ENCODE measurements at regions not wholly inside any gene's neighbourhood (a gene's known extent, or its start where the extent isn't known, plus 50 kb on each side); places are given as distances from the start of the nearest gene placed in this dataset.

GRCh38 chr5:135776457-135776856 lies 58.0 kb upstream of the SLC25A48 start:
- TF ChIP-seq NFRKB (IDR thresholded peaks at IDR 0.05) (no peak), SUZ12 (IDR thresholded peaks at IDR 0.05) (no peak), FOXA1 (IDR thresholded peaks at IDR 0.05) (no peak), ELF4 (IDR thresholded peaks at IDR 0.05) (no peak), ARNT (IDR thresholded peaks at IDR 0.05) (no peak), FOXM1 (IDR thresholded peaks at IDR 0.05; ENCODE audit: borderline replicate concordance) (no peak), L3MBTL2 (conservative IDR thresholded peaks at IDR 0.05) (no peak), FOXK2 (IDR thresholded peaks at IDR 0.05) (no peak), HDGF (IDR thresholded peaks at IDR 0.05; ENCODE audit: borderline replicate concordance) (no peak), BHLHE40 (IDR thresholded peaks at IDR 0.05; ENCODE audit: borderline replicate concordance) (no peak), TARDBP (IDR thresholded peaks at IDR 0.05) (no peak), ZNF384 (IDR thresholded peaks at IDR 0.05) (no peak), LEF1 (IDR thresholded peaks at IDR 0.05; ENCODE audit: borderline replicate concordance) (no peak), SP1 (IDR thresholded peaks at IDR 0.05) (no peak), CTBP1 (IDR thresholded peaks at IDR 0.05; ENCODE audit: borderline replicate concordance) (no peak)
- no peak for DNase-seq (ENCODE audit: extremely low spot score)
- ChIA-PET CTCF (no interaction called here), POLR2A (no interaction called here)

- DNase-seq (ENCODE audit: extremely low spot score) = no peak
- TF ChIP-seq SP1 (IDR thresholded peaks at IDR 0.05) = no peak
- no peak for TF ChIP-seq HDGF (IDR thresholded peaks at IDR 0.05; ENCODE audit: borderline replicate concordance)
- TF ChIP-seq ZNF384 (IDR thresholded peaks at IDR 0.05) = no peak
- no peak for TF ChIP-seq SUZ12 (IDR thresholded peaks at IDR 0.05)
- TF ChIP-seq ELF4 (IDR thresholded peaks at IDR 0.05) = no peak
- TF ChIP-seq CTBP1 (IDR thresholded peaks at IDR 0.05; ENCODE audit: borderline replicate concordance) = no peak
- no peak for TF ChIP-seq L3MBTL2 (conservative IDR thresholded peaks at IDR 0.05)
- TF ChIP-seq FOXA1 (IDR thresholded peaks at IDR 0.05) = no peak
- TF ChIP-seq NFRKB (IDR thresholded peaks at IDR 0.05) = no peak
- TF ChIP-seq PKNOX1 (IDR thresholded peaks at IDR 0.05) = no peak
- no peak for TF ChIP-seq TARDBP (IDR thresholded peaks at IDR 0.05)
- POLR2A ChIA-PET = no interaction called here
- CTCF ChIA-PET = no interaction called here
Observed at GRCh38 chr5:135761746-135762145, 72.7 kb upstream of the SLC25A48 start.

GRCh38 chr5:135759149-135759784 lies 75.2 kb upstream of the SLC25A48 start:
- CTCF ChIA-PET = no interaction called here

GRCh38 chr5:135753990-135754389 lies 80.5 kb upstream of the SLC25A48 start:
- DNase-seq (ENCODE audit: extremely low spot score) = no peak
- TF ChIP-seq FOXK2 (IDR thresholded peaks at IDR 0.05) (no peak), FOXA1 (IDR thresholded peaks at IDR 0.05) (no peak), LEF1 (IDR thresholded peaks at IDR 0.05; ENCODE audit: borderline replicate concordance) (no peak), TARDBP (IDR thresholded peaks at IDR 0.05) (no peak), ZNF384 (IDR thresholded peaks at IDR 0.05) (no peak), ARNT (IDR thresholded peaks at IDR 0.05) (no peak)
- CTCF ChIA-PET = no interaction called here
- POLR2A ChIA-PET = no interaction called here

More at GRCh38 chr5:135759149-135759784, 75.2 kb upstream of the SLC25A48 start:
- TF ChIP-seq L3MBTL2 (conservative IDR thresholded peaks at IDR 0.05) (no peak), FOXA1 (IDR thresholded peaks at IDR 0.05) (no peak), ELF4 (IDR thresholded peaks at IDR 0.05) (no peak)
- POLR2A ChIA-PET = no interaction called here
- no peak for DNase-seq (ENCODE audit: extremely low spot score)

- DNase-seq (ENCODE audit: extremely low spot score) = peak; percentile 18
- ChIA-PET POLR2A (no interaction called here), CTCF (no interaction called here)
- TF ChIP-seq CTBP1 (IDR thresholded peaks at IDR 0.05; ENCODE audit: borderline replicate concordance) (no peak), SP1 (IDR thresholded peaks at IDR 0.05) (no peak)
Observed at GRCh38 chr5:135750506-135750905, 84.0 kb upstream of the SLC25A48 start.

- ChIA-PET CTCF (no interaction called here), POLR2A (no interaction called here)
- DNase-seq (ENCODE audit: extremely low spot score) = no peak
- no peak for TF ChIP-seq CTBP1 (IDR thresholded peaks at IDR 0.05; ENCODE audit: borderline replicate concordance)
- no peak for TF ChIP-seq L3MBTL2 (conservative IDR thresholded peaks at IDR 0.05)
- no peak for TF ChIP-seq HDGF (IDR thresholded peaks at IDR 0.05; ENCODE audit: borderline replicate concordance)
- no peak for TF ChIP-seq ZNF384 (IDR thresholded peaks at IDR 0.05)
- TF ChIP-seq SP1 (IDR thresholded peaks at IDR 0.05) = no peak
- no peak for TF ChIP-seq NFRKB (IDR thresholded peaks at IDR 0.05)
- no peak for TF ChIP-seq ARNT (IDR thresholded peaks at IDR 0.05)
- no peak for TF ChIP-seq FOXA1 (IDR thresholded peaks at IDR 0.05)
- no peak for TF ChIP-seq SUZ12 (IDR thresholded peaks at IDR 0.05)
- no peak for TF ChIP-seq BHLHE40 (IDR thresholded peaks at IDR 0.05; ENCODE audit: borderline replicate concordance)
- TF ChIP-seq LEF1 (IDR thresholded peaks at IDR 0.05; ENCODE audit: borderline replicate concordance) = no peak
- no peak for TF ChIP-seq TARDBP (IDR thresholded peaks at IDR 0.05)
- no peak for TF ChIP-seq FOXK2 (IDR thresholded peaks at IDR 0.05)
- no peak for TF ChIP-seq PKNOX1 (IDR thresholded peaks at IDR 0.05)
- no peak for TF ChIP-seq ELF4 (IDR thresholded peaks at IDR 0.05)
- TF ChIP-seq FOXM1 (IDR thresholded peaks at IDR 0.05; ENCODE audit: borderline replicate concordance) = no peak
Observed at GRCh38 chr5:135747824-135748223, 86.6 kb upstream of the SLC25A48 start.

GRCh38 chr5:135745897-135746500 lies 88.5 kb upstream of the SLC25A48 start:
- no peak for TF ChIP-seq HDGF (IDR thresholded peaks at IDR 0.05; ENCODE audit: borderline replicate concordance)
- TF ChIP-seq NFRKB (IDR thresholded peaks at IDR 0.05) = no peak
- TF ChIP-seq PKNOX1 (IDR thresholded peaks at IDR 0.05) = peak; percentile 67
- no peak for TF ChIP-seq FOXK2 (IDR thresholded peaks at IDR 0.05)
- TF ChIP-seq SP1 (IDR thresholded peaks at IDR 0.05) = no peak
- no peak for TF ChIP-seq ZNF384 (IDR thresholded peaks at IDR 0.05)
- no peak for TF ChIP-seq ARNT (IDR thresholded peaks at IDR 0.05)
- POLR2A ChIA-PET = no interaction called here
- CTCF ChIA-PET = interaction anchor here (0.6 kb wide), 2 partner anchors 83 to 141 kb away, joined by 3 read pairs; no protein-coding TSS in a partner anchor
- no peak for DNase-seq (ENCODE audit: extremely low spot score)

Measured in HEK293T (cell line).